ENCODE measurements at regions not wholly inside any gene's neighbourhood (a gene's known extent, or its start where the extent isn't known, plus 50 kb on each side); places are given as distances from the start of the nearest gene placed in this dataset.
"Not testable (repeated sequence)": the region's sequence is repeated elsewhere in the genome, so short reads cannot be mapped to it uniquely, and the experiment has no call there.

DNA sequence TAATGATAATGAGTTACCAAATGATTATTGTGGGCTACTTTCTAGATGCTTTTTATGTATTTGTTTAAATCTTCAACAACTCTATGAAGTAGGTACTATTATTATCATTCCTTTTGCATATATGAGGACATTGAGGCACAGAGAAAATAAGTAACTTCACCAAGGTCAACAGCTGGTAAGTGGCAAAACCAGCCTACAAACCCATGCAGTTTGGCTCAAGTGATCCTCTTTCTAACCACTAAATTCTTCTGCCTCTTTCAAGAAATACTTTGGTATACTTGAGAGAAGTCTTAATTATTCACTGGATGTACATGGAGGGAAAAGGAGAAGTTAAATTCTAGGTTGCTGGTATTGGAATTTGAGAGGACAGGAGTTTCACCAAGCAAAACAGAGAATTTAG lies 495.2 kb upstream of the CADM1 start:
- DNase-seq, result no peak

DNA sequence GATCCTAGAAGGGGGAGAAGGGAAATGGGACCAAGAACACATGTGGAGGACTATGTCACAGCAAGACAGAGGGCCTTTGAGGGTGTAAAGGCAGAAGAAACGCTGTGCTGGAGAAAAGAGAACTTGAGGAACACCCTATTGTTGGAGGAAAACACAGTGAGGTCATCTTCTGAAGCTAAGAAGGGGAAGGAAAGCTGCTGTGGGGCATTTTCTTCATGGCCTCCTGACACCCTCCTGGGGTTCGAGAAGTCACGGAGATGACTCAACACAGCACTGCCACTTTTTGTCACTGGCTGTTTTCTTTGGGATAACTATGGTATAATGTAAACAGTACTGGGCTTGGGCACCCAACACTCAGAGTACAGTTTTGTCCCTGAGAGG lies 492.6 kb upstream of the CADM1 start:
- DNase-seq, result no peak

DNA sequence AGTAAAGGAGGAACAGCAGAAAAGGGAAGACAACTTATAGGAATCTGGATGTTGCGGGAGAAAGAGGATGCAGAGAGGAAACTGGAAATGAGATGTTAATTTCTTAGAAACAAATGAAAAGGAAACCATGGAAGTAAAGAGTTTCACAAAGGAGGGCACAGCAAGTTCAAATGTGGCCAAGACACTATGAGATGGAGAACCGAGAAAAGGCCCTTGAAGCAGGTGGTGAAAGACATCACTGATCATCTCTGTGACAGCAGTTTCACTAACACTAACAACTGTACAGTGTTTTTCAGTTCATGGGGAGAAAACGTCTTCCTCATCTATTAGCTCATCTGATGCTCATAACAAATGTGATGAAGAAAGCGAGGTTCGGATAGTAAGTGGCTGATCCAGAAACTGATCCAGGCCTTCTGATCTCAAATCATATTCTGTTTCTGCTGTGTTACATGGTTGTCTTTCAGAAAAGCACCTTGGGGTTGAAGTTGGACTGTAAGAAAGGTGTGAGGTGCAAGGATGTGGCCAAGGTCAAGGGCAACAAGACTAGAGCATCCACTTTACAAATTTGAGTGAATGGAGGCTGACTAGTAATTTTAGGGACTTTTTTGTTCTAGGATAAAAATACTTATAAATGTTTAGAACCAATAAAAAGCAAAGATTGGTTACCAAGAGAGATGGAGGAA lies 492.1 kb upstream of the CADM1 start:
- DNase-seq, result no peak

DNA sequence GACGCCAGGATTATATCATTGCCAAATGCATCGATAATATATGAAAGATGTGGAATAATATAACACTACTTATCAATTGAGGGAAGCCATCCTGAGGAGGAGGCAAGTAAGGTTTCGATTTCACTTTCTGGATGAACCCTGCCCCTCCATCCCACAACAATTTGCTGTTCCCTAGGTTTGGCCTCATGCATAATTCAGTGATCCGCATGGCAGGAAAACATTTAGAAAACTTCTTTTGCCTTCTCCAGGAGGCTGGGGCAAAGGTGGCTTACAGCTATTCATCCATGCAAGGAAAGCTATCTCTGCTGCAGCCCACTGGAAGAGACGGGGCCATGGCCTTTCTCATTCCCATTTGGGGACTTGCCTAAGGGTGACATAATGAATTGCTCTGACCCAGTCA lies 489.4 kb upstream of the CADM1 start:
- no peak for DNase-seq

DNA sequence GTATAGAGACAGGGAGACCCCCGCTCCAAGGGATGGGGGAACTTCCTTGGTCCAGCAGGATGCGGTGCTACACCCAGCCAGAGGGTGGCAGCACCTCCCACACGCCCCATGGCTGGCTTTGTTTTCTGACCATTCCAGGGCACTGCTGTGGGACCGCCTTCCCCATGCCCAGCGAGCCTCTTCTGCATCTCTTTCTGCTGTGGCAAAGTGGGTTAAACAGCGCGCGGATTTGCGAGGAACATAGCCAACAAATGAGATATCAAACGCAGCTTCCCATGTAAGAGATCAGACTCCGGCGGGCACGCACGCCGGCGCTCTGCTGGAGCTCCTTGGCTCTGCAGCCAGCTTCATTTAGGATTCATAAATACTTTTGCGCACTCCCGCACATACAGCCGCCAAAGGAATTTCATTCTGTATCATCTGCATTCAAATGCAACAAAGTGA lies 485.8 kb upstream of the CADM1 start:
- no peak for DNase-seq

DNA sequence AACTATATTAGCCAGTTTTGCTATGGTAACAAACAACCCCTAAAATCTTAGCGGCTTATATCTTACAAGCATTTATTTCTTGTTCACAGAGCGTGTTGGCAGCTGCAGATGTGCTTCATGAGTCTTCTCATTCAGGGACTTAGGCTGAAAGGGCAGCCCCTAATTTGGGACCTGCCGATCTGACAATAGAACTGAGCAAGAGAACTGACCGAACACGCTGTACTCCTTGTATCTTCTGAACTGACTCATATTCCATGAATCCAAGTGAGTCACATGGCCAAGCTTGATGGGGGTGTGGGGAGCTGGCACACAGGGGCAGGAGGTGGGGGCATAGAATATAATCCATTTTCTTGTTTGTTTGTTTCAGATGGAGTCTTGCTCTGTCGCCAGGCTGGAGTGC lies 481.7 kb upstream of the CADM1 start:
- no peak for DNase-seq

DNA sequence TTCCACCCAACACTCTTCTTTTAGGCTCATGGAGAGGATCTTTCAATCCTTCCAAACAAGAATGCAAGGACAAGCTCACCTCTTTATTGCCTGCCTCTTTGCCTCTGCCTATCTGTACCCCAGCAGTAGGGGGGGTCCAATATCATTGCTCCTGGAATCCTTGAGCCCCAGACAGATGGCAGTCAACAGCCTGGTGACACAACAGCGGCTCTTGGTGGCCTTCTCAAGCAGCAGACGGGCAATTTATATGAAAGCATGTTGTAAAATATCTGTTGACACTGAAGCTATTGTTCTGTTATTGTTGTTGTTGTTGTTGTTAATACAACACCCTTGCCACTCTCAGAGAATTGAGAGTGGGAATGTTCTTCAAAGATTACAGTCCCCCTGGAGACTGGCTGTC lies 480.0 kb upstream of the CADM1 start:
- no peak for DNase-seq

DNA sequence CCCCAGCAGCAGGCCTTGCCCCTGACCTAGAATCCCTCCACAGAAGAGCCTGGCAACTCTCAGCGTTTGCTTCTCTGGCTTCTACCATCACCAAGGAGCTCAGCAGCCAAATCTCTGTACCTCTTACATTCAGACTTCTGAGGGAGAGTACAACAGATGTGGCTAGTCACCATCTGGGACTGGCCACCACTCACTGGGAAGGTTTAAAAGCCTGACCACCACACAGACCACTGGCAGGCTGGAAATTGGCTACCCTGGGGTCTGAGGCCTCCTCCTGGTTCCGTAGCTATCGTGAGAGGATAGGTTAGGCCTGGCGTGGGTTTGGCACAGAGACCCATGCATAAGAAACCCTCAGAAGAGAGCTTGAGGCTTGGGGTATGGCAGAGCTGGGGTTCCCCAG lies 478.5 kb upstream of the CADM1 start:
- DNase-seq, result no peak

DNA sequence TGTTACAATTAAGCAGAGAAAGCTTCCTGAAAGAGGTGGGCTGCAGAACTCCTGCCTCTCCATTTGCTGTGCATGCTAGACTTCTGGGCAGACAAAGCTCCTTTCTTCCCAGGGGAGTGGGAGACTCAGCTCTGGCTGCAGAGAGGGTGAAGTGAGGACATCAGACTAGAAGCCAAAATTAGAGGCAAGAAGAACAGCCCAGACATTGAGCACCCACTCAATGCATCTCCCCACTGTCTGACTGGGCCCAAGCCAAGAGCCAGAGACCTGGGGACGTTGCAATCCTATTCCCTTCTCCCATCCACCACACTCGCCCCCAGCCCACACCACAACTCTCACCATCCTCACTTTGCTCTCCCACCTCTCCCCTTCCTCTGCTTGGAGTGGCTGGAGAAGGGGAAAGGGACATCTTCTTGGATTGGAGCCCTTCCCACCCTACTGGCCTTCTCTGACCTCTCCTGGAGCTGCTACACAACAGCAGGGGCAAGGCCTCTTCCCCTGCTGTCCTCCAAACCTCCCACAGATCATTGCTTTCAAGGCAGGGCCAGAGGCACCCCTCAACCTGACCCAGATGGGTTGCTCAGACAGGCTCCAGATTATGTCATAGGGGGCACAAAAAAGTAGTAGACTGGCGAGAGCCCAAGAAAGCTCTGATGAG lies 477.7 kb upstream of the CADM1 start:
- DNase-seq, result no peak

DNA sequence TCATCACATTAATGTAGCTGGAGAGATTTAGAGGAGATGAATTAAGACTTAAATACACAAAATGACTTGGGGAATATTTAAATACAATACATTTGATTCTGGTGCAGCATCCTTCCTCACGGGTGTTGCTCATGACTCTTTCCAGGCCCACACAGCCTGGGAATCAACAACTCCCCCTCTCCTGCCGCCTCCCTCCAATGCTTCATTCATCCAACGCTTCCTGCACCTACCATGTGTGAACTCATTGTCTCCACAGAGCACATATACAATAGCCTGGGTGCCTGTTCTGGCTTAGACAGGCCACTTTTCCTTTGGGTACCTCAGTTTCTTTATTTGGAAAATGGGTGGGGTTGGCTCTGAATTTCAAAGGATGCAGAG lies 476.9 kb upstream of the CADM1 start:
- DNase-seq, result no peak

DNA sequence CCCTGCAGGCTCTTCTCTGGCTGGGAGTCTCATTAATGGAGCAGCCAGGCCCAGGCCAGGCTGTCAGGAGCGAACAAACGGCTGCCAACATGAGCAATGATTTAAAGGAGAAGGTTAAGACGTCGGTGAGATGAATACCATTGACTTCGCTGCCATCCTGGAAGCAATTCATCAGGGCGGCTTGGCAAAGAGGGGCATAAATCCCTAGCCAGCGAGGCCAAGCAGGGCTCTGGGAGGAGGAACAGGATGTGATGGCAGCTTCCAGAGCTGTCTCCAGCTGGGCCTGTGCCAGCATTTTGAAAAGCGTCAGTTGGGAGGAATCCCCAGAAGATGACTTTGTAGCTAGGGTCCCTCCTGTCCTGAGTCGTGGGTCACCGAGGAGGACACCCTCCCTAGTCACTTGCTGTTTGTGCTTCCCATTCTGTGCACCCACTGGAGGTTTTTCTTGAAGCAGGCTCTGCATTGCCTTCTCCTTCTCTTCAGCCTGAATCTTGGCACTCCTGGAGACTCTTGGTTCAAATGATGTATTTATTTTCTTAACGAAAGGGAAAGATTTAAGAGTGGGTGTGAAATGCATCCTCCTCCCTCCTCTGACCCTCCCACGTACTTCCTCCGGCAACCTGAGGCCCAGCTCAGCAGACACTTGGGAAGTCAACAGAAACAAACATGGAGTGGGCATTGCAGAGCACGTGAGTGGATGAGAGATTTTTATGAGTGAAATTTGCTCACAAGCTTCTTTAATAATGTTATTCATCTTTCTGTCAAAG lies 476.3 kb upstream of the CADM1 start:
- DNase-seq, result no peak

DNA sequence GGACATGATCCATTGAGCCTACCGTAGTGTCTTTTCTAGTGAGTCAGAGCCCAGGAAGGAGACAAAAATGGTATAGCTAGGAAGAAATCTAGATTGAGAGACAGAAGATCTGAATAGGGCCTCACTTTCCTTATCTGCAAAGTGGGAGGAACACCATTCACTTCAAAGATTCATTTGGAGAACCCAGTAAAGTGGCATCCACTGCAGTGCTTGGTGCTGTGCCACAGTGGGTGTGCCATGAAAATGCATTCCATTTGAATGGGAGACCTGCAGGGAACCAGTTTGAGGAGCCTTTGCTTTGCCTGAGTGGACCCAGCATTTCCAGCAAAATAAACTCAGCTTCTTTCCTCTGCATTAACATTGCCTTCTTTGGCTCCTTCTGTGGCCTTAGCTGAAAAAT lies 470.5 kb upstream of the CADM1 start:
- DNase-seq, result no peak

DNA sequence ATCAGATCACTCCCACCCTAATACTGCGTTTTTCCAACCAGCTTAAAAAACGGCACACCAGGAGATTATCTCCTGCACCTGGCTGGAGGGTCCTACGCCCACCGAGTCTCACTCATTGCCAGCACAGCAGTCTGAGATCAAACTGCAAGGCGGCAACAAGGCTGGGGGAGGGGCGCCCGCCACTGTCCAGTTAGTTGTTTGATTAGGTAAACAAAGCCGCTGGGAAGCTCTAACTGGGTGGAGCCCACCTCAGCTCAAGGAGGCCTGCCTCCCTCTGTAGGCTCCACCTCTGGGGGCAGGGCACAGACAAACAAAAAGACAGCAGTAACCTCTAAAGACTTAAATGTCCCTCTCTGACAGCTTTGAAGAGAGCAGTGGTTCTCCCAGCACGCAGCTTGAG lies 463.0 kb upstream of the CADM1 start:
- DNase-seq, result not testable (repeated sequence)

DNA sequence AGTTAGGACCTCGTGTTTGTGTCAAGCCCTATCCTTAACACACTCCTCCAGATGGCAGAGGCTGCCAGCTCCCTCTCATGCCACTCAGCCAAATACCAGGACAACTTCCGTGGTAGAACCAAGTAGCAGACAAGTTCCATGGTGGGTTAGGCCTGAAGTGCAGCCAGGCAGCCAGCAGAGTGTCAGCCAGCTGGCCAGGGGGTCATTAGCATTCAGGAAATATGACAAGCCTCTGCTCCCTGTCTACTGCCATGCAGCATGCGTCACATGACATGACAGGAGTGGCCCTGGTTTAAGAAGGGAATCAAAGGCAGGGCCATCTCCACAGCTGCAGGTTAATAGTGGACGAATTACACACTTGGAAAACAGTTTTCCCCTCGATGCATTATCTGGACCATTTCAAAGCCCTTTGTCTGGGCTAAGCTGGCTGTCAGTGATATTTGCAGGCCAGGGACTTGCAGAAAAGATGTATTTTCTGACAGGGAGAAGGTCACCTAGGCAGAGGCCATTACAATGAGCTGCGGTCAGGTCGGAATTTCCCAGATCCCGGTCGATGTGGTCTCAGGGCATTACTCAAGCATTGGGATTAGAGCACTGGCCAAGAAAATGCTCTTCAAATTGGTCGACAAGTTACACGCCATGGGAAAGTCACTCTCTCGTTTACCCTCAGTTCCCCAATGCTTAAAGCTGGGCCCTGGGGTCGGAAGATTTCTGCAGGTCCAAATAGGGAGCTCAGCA lies 461.7 kb upstream of the CADM1 start:
- no peak for DNase-seq

DNA sequence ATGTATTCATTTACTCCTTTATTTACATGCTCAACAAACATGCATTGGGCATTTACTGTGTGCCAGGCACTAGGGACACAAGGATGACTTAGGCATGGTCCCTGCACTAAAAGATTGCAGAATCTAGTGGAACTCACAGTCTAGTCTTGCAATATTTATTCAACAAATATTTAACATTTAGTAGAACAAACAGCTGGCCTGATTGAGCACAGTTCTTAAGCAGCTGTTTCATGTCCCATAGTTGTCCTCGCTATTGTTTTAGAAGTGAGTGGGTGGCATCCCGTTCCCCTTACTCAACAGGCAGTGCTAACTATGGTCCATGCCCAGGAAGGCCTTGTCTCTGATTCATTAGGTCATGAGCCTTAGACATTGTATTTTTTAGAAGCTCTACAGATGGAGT lies 459.9 kb upstream of the CADM1 start:
- DNase-seq, result no peak

DNA sequence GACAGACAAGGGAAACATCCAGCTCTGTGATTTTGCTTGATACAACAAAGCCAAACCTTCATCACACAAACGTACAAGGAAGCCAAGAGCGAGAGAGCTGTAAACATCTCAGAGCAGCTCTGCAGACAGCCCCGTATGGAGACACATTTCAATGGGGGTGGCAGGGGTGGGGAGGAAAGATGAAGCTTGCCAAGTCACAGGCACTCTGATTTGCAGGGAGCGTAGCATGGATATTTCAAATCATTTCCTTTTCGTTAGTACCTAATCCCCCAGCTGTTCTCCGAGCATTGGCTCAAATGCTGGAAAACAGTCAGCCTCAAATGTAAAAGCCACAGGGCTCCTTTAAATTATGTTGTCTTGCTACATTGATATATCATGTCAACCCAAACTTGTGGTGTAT lies 458.9 kb upstream of the CADM1 start:
- DNase-seq, result peak; percentile 55

DNA sequence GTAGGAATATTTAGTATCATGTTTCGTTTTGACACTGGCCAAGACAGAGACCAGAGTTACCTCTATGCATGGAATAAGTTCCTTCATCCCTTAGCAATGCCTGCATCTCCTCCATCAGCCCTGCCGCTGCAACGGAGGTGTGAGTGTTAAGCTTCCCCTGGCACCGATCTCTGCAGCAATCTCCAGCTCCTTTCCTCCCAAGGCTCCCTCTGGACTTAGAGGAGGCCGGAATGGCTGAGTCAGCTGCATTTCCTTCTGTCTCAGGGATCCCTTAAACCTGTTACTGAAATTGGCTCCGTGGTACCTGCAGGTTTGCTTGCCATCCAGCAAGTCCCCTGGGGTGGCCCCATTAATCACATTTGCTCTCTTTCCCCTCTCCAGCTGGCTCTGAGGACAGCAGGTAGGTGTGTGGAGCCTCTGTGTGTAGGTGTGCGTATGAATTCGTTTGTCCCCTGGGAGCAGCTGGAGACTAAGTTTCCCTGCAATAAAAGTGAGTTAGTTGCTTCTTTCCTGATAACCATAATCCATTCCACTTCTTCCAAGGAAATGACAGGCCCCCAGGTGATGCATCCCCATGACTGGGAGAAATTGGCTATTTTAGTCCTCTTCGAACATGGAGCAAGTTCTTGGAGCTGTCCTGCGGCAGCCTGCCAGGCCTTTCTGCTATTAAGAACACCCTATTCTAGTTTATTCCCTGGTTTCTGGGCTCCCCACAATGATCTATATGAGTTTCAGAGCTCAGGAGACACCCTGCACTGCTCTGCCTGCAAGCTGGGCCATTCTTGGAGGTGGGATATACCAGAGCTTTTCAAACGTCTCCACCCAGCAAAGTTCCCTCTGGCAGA lies 457.2 kb upstream of the CADM1 start:
- no peak for DNase-seq

DNA sequence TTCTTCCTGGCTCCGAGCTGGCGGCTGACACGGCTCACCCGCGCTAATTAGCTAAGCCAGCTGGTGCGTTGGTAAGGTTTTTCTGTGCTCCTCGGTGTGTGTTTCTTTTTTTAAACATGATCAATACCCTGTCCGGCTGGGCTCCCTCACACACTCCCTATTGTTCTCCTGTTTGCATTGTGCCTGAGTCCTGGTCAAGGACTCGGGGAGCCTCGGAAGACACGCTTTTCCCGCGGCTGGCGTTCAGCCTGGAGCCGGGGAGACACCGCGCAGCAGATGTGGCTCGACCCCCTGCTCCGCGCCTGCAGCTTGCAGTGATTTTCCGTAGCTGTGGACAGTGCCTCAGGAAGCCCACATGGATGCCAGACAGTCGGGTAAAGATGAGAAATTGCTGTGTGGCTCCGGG lies 454.9 kb upstream of the CADM1 start:
- DNase-seq, result no peak

DNA sequence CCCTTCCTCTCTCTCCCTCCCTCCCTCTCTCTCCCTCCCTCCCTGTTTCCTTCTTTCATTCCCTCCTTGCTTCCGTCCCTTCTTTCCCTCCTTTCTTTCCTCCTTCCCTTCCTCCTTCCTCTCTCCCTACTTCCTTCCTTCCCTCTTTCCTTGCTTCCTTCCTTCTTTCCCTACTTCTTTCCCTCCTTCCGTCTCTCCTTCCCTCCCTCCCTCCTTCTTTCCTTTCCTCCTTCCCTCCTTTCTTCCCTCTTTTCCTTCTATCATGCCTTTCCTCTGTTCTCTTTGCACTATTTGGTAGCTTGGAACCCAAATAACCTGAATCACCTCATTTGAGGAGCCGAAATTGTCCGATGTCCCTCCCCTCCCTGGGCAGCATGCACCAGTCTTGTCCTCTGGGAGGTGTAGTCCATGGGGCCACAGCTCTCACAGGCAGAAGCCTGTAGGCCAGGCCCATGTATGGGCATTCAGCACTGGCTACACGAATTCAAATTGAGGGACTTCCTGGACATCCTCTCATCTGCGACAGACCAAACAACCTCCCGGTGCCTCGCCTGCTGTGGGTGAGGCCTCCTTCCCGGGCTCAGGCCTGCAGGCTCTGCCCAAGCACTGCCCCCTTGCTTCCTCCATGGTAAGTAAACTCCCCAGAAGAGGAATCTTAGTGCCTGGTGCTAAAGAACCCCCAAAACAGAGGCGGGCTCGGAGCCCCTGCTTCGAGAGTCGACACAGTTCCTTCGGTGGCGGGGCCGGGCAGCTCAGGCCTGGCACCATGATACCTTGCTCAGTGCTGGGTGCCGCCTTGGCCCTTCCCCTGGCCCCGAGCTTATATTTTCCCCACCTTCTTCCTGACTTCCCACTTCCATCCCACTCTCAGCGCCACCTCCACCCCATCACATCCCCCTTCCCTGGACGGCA lies 454.1 kb upstream of the CADM1 start:
- no peak for DNase-seq

DNA sequence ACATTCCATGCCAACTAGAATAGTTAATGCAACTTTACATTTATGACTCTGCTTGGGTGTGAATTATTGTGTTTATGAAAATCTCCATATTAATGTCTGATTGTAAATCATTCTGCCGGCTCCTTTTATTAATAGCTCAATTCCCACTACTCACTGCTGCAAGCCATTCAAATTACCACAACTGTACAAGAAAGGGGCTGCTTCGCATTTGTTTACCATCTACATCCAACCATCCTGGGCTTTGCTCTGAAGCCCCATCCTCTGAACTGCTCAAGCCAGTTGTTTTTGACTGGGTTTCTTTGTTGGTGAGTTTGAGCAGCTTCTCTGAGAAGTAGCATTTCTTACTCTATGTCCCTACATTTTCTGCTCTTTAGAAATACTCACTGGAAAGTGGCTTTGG lies 451.6 kb upstream of the CADM1 start:
- no peak for DNase-seq

DNA sequence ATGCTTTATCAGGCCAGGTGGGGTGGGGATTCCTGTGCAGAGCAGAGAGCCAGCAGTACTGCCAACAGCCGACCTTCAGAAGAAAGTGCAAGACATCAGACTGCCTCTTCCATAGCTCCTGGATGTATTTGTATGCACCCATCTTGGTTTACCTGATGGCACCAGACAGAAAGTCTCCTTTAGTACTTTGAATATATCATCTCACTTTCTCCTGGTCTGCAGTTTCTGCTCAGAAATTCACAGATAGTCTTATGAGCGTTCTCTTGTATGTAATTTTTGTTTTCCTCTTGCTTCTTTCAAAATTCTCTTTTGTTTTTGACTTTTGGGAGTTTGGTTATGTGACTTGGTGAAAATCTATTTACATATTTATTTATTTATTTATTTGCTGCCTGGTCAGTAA lies 446.4 kb upstream of the CADM1 start:
- DNase-seq, result no peak
